22Rv1 (cell line): ENCODE measurements at regions not wholly inside any gene's neighbourhood (a gene's known extent, or its start where the extent isn't known, plus 50 kb on each side); places are given as distances from the start of the nearest gene placed in this dataset.

Experiments
- ZFX ChIP-seq: fragments of 450-650 bp; IDR thresholded peaks from 2 replicates; pipeline ENCODE4 v1.6.1; 2017; ENCODE audit warnings: antibody characterized with exemption, borderline replicate concordance
- TF ChIP-seq, protein P1 (sequence below): fragments of 450-650 bp; IDR thresholded peaks from 2 replicates; pipeline ENCODE4 v1.5.1; 2017; ENCODE audit warnings: mild to moderate bottlenecking

DNA sequence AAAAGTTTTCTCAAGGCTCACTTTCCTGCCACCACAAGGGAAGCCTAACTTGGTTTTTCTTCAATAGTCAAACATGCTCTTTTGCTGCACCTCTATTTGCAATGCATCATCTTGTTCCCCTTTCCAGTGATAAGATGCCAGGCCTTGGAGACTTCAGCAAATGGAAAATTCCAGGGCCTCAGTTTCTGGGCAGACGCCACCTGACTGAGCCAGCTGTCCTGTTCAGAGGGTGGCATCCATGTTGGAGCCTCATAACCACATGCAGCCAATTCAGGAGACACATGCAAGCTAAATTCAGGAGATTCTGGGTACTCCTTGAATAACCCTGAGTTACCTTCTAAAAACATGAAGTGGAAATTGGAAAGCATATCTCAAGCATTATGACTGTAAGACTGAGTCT is 51.8 kb upstream of the ADRA1D start:
- TF ChIP-seq, protein P1, sequence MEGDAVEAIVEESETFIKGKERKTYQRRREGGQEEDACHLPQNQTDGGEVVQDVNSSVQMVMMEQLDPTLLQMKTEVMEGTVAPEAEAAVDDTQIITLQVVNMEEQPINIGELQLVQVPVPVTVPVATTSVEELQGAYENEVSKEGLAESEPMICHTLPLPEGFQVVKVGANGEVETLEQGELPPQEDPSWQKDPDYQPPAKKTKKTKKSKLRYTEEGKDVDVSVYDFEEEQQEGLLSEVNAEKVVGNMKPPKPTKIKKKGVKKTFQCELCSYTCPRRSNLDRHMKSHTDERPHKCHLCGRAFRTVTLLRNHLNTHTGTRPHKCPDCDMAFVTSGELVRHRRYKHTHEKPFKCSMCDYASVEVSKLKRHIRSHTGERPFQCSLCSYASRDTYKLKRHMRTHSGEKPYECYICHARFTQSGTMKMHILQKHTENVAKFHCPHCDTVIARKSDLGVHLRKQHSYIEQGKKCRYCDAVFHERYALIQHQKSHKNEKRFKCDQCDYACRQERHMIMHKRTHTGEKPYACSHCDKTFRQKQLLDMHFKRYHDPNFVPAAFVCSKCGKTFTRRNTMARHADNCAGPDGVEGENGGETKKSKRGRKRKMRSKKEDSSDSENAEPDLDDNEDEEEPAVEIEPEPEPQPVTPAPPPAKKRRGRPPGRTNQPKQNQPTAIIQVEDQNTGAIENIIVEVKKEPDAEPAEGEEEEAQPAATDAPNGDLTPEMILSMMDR, result no peak
- no peak for TF ChIP-seq ZFX
